ENCODE measurements at regions not wholly inside any gene's neighbourhood (a gene's known extent, or its start where the extent isn't known, plus 50 kb on each side); places are given as distances from the start of the nearest gene placed in this dataset.

GRCh38 chr13:33462109-33462508, 176.6 kb upstream of the STARD13 start:
- H3K9me2 ChIP-seq (replicated peaks; ENCODE audit: insufficient read depth, low read length): no peaks in the 10 kb centered on the region
- DNase-seq: no peak
- no peaks in the 10 kb centered on the region for H3F3A ChIP-seq (ENCODE audit: insufficient read depth, low read length)
- no peaks in the 10 kb centered on the region for H3K79me2 ChIP-seq (ENCODE audit: low read length)
- no peaks in the 10 kb centered on the region for H3K27me3 ChIP-seq (replicated peaks; ENCODE audit: insufficient read depth, low read length)
- no peaks in the 10 kb centered on the region for H3K36me3 ChIP-seq (replicated peaks; ENCODE audit: insufficient read depth, low read length)
- no peaks in the 10 kb centered on the region for H4K20me1 ChIP-seq (ENCODE audit: insufficient read depth, low read length)
- H3K9ac ChIP-seq (ENCODE audit: low read length): no peak overlapping the region
- no peak overlapping the region for H3K4me3 ChIP-seq (ENCODE audit: low read length)
- H2AFZ ChIP-seq (ENCODE audit: low read length): no peak overlapping the region
- TF ChIP-seq CTCF (IDR thresholded peaks at IDR 0.05; ENCODE audit: low read length) (no peak), EZH2 (optimal IDR thresholded peaks at IDR 0.05; ENCODE audit: low read depth, low read length) (no peak), EZH2phosphoT487 (IDR thresholded peaks at IDR 0.05; ENCODE audit: low read length) (no peak)
- H3K9me3 ChIP-seq (replicated peaks; ENCODE audit: insufficient read depth, low read length): no peaks in the 10 kb centered on the region
- no peak overlapping the region for H3K27ac ChIP-seq (ENCODE audit: low read length)
- no peaks in the 10 kb centered on the region for H3K4me1 ChIP-seq (ENCODE audit: low read length)
- no peak overlapping the region for H3K4me2 ChIP-seq (ENCODE audit: low read depth, low read length)

GRCh38 chr13:33464345-33464744, 178.8 kb upstream of the STARD13 start:
- no peaks in the 10 kb centered on the region for H3K36me3 ChIP-seq (replicated peaks; ENCODE audit: insufficient read depth, low read length)

GRCh38 chr13:33466262-33466661, 180.7 kb upstream of the STARD13 start:
- H3K79me2 ChIP-seq (ENCODE audit: low read length): no peaks in the 10 kb centered on the region
- H3K27ac ChIP-seq (ENCODE audit: low read length): no peak overlapping the region
- H3K9me3 ChIP-seq (replicated peaks; ENCODE audit: insufficient read depth, low read length): no peaks in the 10 kb centered on the region
- TF ChIP-seq EZH2 (optimal IDR thresholded peaks at IDR 0.05; ENCODE audit: low read depth, low read length) (no peak), EZH2phosphoT487 (IDR thresholded peaks at IDR 0.05; ENCODE audit: low read length) (no peak), CTCF (IDR thresholded peaks at IDR 0.05; ENCODE audit: low read length) (no peak)
- H3K36me3 ChIP-seq (replicated peaks; ENCODE audit: insufficient read depth, low read length): no peaks in the 10 kb centered on the region
- no peak overlapping the region for H2AFZ ChIP-seq (ENCODE audit: low read length)
- H3K9ac ChIP-seq (ENCODE audit: low read length): no peak overlapping the region
- no peaks in the 10 kb centered on the region for H3K9me2 ChIP-seq (replicated peaks; ENCODE audit: insufficient read depth, low read length)
- H3K27me3 ChIP-seq (replicated peaks; ENCODE audit: insufficient read depth, low read length): no peaks in the 10 kb centered on the region
- no peaks in the 10 kb centered on the region for H3K4me1 ChIP-seq (ENCODE audit: low read length)
- no peak overlapping the region for H3K4me3 ChIP-seq (ENCODE audit: low read length)
- DNase-seq: no peak
- no peaks in the 10 kb centered on the region for H3F3A ChIP-seq (ENCODE audit: insufficient read depth, low read length)
- H4K20me1 ChIP-seq (ENCODE audit: insufficient read depth, low read length): no peaks in the 10 kb centered on the region
- no peak overlapping the region for H3K4me2 ChIP-seq (ENCODE audit: low read depth, low read length)

More at GRCh38 chr13:33464345-33464744, 178.8 kb upstream of the STARD13 start:
- H3K9ac ChIP-seq (ENCODE audit: low read length): no peak overlapping the region
- TF ChIP-seq EZH2 (optimal IDR thresholded peaks at IDR 0.05; ENCODE audit: low read depth, low read length): no peak
- no peak for TF ChIP-seq CTCF (IDR thresholded peaks at IDR 0.05; ENCODE audit: low read length)
- no peak for TF ChIP-seq EZH2phosphoT487 (IDR thresholded peaks at IDR 0.05; ENCODE audit: low read length)
- no peak overlapping the region for H3K4me3 ChIP-seq (ENCODE audit: low read length)
- H3F3A ChIP-seq (ENCODE audit: insufficient read depth, low read length): no peaks in the 10 kb centered on the region
- H3K79me2 ChIP-seq (ENCODE audit: low read length): no peaks in the 10 kb centered on the region
- no peak overlapping the region for H3K4me2 ChIP-seq (ENCODE audit: low read depth, low read length)
- H3K9me2 ChIP-seq (replicated peaks; ENCODE audit: insufficient read depth, low read length): no peaks in the 10 kb centered on the region
- H3K27ac ChIP-seq (ENCODE audit: low read length): no peak overlapping the region
- no peaks in the 10 kb centered on the region for H4K20me1 ChIP-seq (ENCODE audit: insufficient read depth, low read length)
- no peaks in the 10 kb centered on the region for H3K4me1 ChIP-seq (ENCODE audit: low read length)
- no peaks in the 10 kb centered on the region for H3K9me3 ChIP-seq (replicated peaks; ENCODE audit: insufficient read depth, low read length)
- no peaks in the 10 kb centered on the region for H3K27me3 ChIP-seq (replicated peaks; ENCODE audit: insufficient read depth, low read length)
- no peak for DNase-seq
- no peak overlapping the region for H2AFZ ChIP-seq (ENCODE audit: low read length)
